ENCODE measurements at regions not wholly inside any gene's neighbourhood (a gene's known extent, or its start where the extent isn't known, plus 50 kb on each side); places are given as distances from the start of the nearest gene placed in this dataset.

DNA sequence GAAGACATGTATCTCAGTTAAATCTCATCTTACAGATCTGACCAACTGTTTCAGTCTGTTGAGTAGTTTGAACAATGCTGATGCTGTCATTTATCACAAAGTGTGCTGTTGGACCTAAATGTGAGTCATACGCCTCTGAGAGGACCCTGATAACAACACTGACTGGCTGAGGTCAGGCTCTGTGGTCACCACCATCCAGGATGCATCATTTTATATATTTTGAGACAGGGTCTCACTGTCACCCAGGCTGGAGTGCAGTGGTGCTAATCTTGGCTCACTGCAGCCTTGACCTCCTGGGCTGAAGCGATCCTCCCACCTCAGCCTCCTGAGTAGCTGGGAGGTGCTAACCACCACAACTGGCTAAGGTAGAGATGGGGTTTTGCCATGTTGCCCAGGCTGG, 181.0 kb upstream of the RGS6 start:
- H3K4me3 ChIP-seq (ENCODE audit: low read depth, low read length) = no peak overlapping the region
- peak; percentile 24 for DNase-seq (ENCODE audit: low read depth)
- TF ChIP-seq, protein P1, sequence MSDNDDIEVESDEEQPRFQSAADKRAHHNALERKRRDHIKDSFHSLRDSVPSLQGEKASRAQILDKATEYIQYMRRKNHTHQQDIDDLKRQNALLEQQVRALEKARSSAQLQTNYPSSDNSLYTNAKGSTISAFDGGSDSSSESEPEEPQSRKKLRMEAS (IDR thresholded peaks at IDR 0.05; ENCODE audit: low read depth, low read length) = no peak
- no peak for TF ChIP-seq POLR2A (IDR thresholded peaks at IDR 0.05; ENCODE audit: extremely low read depth, insufficient read length)
- TF ChIP-seq, protein P2, sequence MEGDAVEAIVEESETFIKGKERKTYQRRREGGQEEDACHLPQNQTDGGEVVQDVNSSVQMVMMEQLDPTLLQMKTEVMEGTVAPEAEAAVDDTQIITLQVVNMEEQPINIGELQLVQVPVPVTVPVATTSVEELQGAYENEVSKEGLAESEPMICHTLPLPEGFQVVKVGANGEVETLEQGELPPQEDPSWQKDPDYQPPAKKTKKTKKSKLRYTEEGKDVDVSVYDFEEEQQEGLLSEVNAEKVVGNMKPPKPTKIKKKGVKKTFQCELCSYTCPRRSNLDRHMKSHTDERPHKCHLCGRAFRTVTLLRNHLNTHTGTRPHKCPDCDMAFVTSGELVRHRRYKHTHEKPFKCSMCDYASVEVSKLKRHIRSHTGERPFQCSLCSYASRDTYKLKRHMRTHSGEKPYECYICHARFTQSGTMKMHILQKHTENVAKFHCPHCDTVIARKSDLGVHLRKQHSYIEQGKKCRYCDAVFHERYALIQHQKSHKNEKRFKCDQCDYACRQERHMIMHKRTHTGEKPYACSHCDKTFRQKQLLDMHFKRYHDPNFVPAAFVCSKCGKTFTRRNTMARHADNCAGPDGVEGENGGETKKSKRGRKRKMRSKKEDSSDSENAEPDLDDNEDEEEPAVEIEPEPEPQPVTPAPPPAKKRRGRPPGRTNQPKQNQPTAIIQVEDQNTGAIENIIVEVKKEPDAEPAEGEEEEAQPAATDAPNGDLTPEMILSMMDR (IDR thresholded peaks at IDR 0.05; ENCODE audit: low read depth, low read length) = no peak
- TF ChIP-seq MYC (IDR thresholded peaks at IDR 0.05; ENCODE audit: low read depth, low read length) = no peak

DNA sequence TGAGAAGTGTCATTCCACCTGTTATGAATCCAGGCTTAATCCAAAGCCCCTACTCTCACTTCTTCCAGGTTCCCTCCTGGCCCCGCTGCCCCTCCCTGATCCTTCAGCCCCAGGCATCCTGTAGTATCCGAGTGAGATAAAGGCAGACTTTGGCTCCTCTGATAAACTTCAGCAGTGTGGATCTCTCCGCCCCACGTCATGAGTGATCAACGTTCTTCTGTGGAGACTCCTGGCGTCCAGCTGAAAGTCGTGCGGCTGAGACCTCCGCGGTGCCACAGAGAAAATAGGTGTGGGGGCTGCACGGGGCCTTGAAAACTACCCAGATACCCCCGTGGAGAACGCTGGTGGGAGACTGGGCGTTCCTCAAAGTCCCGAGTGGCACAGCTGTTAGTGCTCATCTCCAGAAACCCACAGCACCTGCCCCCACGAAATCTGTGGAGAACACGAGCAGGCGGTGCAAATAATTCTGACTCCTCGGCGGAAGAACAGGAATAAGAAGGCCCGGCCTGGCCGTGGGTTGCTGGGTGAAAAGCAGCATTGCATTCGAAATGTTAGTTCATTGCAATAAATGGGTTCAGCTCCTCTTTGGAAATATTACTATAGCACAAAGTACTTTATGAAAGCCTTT, 180.0 kb upstream of the RGS6 start:
- no peak overlapping the region for H3K4me3 ChIP-seq (ENCODE audit: low read depth, low read length)
- no peak for DNase-seq (ENCODE audit: low read depth)

DNA sequence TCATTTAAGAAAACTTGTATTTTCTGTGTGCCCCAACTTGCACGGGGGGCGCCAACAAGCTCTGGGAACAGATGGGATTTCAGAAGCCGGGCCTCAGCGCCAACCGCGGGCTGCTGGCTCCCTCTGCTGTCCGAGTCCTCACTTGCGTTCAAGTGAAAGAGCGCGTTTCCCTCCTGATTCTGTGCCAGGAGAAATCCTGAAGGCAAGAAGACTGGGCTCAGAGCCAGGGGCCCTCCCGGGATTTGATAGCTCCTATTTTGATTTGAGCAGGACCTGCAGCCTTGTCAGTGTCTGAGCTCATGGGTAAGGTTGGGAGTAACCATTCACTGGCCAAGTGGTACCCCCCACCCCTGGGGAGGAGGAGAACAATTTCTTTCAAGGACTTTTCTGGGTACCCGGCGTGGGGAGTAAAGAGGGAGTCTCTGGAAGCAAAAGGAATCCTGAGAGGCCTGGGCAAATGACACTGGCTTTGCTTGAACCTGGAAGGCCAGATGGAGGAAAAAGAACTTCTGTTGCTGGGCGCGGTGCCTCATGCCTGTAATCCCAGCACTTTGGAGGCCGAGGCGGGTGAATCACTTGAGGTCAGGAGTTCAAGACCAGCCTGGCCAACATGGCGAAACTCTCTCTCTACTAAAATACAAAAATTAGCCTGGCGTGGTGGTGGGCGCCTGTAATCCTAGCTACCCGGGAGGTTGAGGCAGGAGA, 179.0 kb upstream of the RGS6 start:
- no peak overlapping the region for H3K4me3 ChIP-seq (ENCODE audit: low read depth, low read length)

More for the DNA sequence above, 180.0 kb upstream of the RGS6 start:
- TF ChIP-seq POLR2A (IDR thresholded peaks at IDR 0.05; ENCODE audit: extremely low read depth, insufficient read length) (no peak), MYC (IDR thresholded peaks at IDR 0.05; ENCODE audit: low read depth, low read length) (no peak)
- TF ChIP-seq, protein P2 (IDR thresholded peaks at IDR 0.05; ENCODE audit: low read depth, low read length) = no peak
- TF ChIP-seq, protein P1 (IDR thresholded peaks at IDR 0.05; ENCODE audit: low read depth, low read length) = no peak

DNA sequence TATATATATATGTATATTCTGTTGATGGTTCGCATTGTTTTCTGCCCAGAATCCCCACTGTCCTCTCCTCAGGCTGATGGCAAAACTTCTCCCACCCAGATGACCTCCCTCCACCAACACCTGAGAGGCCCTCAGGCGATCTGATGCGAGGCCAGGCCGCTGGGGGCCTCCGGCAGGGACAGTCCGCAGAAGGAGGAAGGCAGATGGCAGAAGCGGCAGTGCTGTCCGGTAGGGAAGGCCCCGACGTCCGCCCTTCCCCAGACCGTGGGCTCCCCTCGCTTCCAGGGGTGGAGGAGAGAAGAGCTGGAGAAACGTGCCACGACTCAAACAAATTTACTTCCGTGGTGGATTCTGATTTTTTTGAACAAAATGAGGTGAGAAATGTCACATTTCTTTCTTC, 178.3 kb upstream of the RGS6 start:
- DNase-seq (ENCODE audit: low read depth) = no peak
- TF ChIP-seq, protein P1 (IDR thresholded peaks at IDR 0.05; ENCODE audit: low read depth, low read length) = no peak
- no peak for TF ChIP-seq MYC (IDR thresholded peaks at IDR 0.05; ENCODE audit: low read depth, low read length)
- TF ChIP-seq POLR2A (IDR thresholded peaks at IDR 0.05; ENCODE audit: extremely low read depth, insufficient read length) = no peak
- TF ChIP-seq, protein P2 (IDR thresholded peaks at IDR 0.05; ENCODE audit: low read depth, low read length) = no peak
- no peak overlapping the region for H3K4me3 ChIP-seq (ENCODE audit: low read depth, low read length)

More for the DNA sequence above, 179.0 kb upstream of the RGS6 start:
- TF ChIP-seq MYC (IDR thresholded peaks at IDR 0.05; ENCODE audit: low read depth, low read length) = no peak
- TF ChIP-seq, protein P2 (IDR thresholded peaks at IDR 0.05; ENCODE audit: low read depth, low read length) = peak; percentile 78
- peak; percentile 80 for DNase-seq (ENCODE audit: low read depth)

DNA sequence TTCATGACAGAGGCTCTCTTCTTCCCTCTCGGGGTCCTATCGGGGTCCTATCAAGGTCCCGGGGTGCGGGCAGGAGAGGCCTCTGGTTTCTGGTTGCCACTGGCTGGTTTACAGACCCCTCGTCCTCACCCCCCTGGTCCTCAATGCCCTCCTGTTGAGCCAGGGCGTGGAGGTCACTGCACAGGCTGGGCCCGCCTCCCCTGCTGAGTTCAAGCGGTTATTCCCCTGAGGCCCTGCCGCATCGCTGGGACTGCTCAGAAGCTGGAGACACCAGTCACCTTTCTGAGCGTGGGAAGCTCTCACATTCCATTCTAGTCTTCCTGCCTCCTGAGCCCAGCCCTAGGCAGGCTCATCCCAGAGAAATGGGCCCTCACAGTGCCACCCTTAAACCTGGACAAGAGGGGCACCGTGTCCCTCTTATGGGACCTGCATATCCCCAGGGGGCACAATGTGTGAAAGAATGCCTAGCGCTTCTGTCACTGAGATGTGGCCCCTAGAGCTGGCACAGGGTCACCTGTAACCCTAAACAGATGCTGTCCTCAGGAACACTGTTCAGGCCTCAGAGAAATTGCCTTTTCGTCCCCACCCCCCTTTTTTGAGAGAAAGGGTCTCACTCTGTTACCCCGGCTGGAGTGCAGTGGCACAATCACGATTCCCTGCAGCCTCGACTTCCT, 177.7 kb upstream of the RGS6 start:
- no peak overlapping the region for H3K4me3 ChIP-seq (ENCODE audit: low read depth, low read length)
- no peak for TF ChIP-seq POLR2A (IDR thresholded peaks at IDR 0.05; ENCODE audit: extremely low read depth, insufficient read length)
- TF ChIP-seq MYC (IDR thresholded peaks at IDR 0.05; ENCODE audit: low read depth, low read length) = no peak
- TF ChIP-seq, protein P1 (IDR thresholded peaks at IDR 0.05; ENCODE audit: low read depth, low read length) = no peak
- TF ChIP-seq, protein P2 (IDR thresholded peaks at IDR 0.05; ENCODE audit: low read depth, low read length) = no peak
- DNase-seq (ENCODE audit: low read depth) = no peak

Measured in NB4 (cell line).